Panc1 (cell line): ENCODE measurements at regions not wholly inside any gene's neighbourhood (a gene's known extent, or its start where the extent isn't known, plus 50 kb on each side); places are given as distances from the start of the nearest gene placed in this dataset.

ENCODE experiments used
- CTCF ChIP-seq: fragments of 450-650 bp; IDR thresholded peaks from 2 replicates; pipeline ENCODE4 v1.5.1; 2017; ENCODE audit warnings: mild to moderate bottlenecking
- POLR2AphosphoS5 ChIP-seq: IDR thresholded peaks from 2 replicates; pipeline ENCODE4 v1.6.1; 2012; ENCODE audit warnings: mild to moderate bottlenecking, low read depth, low read length, moderate library complexity
- REST ChIP-seq, 2 experiments: IDR thresholded peaks; 2 replicates each; pipeline ENCODE4 v1.6.1; 2011 to 2012; ENCODE audit warnings: low read depth in 2 of 2, control low read depth in 1 of 2, low read length in 1 of 2, mild to moderate bottlenecking in 1 of 2, moderate library complexity in 1 of 2; ENCODE audit not compliant: insufficient read depth in 1 of 2

GRCh38 chr4:180057891-180058671, 2185.1 kb upstream of the TENM3 start:
- TF ChIP-seq CTCF (no peak), REST (IDR thresholded peaks at IDR 0.05; ENCODE audit: insufficient read depth in 1 of 2, low read depth in 2 of 2, low read length in 1 of 2) (no peak), POLR2AphosphoS5 (no peak)
